Lung (tissue), 11 donors: ENCODE measurements at regions not wholly inside any gene's neighbourhood (a gene's known extent, or its start where the extent isn't known, plus 50 kb on each side); places are given as distances from the start of the nearest gene placed in this dataset.

Experiments
- ATAC-seq: fragments of 200-7000 bp; cut with Tn5 transposase; one replicate; pipeline ENCODE4 v1.9.1; 2020; ENCODE audit warnings: moderate number of reproducible peaks; ENCODE audit not compliant: insufficient read depth, low FRiP score
- DNase-seq, 3 donors: peaks; one replicate each; pipeline ENCODE4 v3.0.0-alpha.2; 2013 to 2017
- H3K27ac ChIP-seq, 2 donors: one replicate each; pipeline ENCODE4 v1.5.1; 2013; ENCODE audit warnings: mild to moderate bottlenecking in 2 of 2, moderate library complexity in 2 of 2, control low read depth in 1 of 2, inconsistent platforms in 1 of 2, low read depth in 1 of 2, low read length in 1 of 2
- H3K27me3 ChIP-seq, 3 donors: one replicate each; pipeline ENCODE4 v1.5.1; 2013; ENCODE audit warnings: low read length in 2 of 3; ENCODE audit not compliant: control insufficient read depth in 3 of 3, insufficient read depth in 3 of 3
- H3K36me3 ChIP-seq, 4 donors: one replicate each; pipeline ENCODE4 v1.5.1; 2013; ENCODE audit warnings: low read length in 4 of 4, mild to moderate bottlenecking in 1 of 4, moderate library complexity in 1 of 4; ENCODE audit not compliant: control insufficient read depth in 4 of 4, insufficient read depth in 4 of 4
- H3K4me1 ChIP-seq, 5 donors: one replicate each; pipeline ENCODE4 v1.5.1; 2013; ENCODE audit warnings: low read length in 5 of 5, mild to moderate bottlenecking in 2 of 5, moderate library complexity in 1 of 5; ENCODE audit not compliant: control insufficient read depth in 5 of 5, insufficient read depth in 5 of 5
- H3K4me3 ChIP-seq: one replicate; pipeline ENCODE4 v1.5.1; 2013; ENCODE audit warnings: mild to moderate bottlenecking, control low read depth, moderate library complexity
- H3K9ac ChIP-seq, 2 donors: one replicate each; pipeline ENCODE4 v1.5.1; 2013; ENCODE audit warnings: low read length in 2 of 2, control low read depth in 1 of 2; ENCODE audit not compliant: insufficient read depth in 1 of 2
- H3K9me3 ChIP-seq, 4 donors: one replicate each; pipeline ENCODE4 v1.5.1; 2013; ENCODE audit warnings: low read length in 3 of 4, mild to moderate bottlenecking in 1 of 4, moderate library complexity in 1 of 4; ENCODE audit not compliant: control insufficient read depth in 4 of 4, insufficient read depth in 3 of 4
- WGBS, 2 donors: extraction: QIAGEN DNeasy Blood & Tissue Kit; methylation state at CpG; one replicate each; pipeline ENCODE4 v1.1.7; 2013; 5-methylcytosine and 5-hydroxymethylcytosine counted together
- TF ChIP-seq, protein P1 (sequence below): IDR thresholded peaks from 2 replicates; pipeline ENCODE4 v1.5.1; 2012; ENCODE audit warnings: mild to moderate bottlenecking; ENCODE audit errors: control extremely low read depth, extremely low read depth
- donor health status: control.
- donor health status: control.
- donor health status: Bipolar disorder and iron deficiency.
- donor health status: healthy.
- donor health status: DM: yes; HTN: yes; CAD: no.

DNA sequence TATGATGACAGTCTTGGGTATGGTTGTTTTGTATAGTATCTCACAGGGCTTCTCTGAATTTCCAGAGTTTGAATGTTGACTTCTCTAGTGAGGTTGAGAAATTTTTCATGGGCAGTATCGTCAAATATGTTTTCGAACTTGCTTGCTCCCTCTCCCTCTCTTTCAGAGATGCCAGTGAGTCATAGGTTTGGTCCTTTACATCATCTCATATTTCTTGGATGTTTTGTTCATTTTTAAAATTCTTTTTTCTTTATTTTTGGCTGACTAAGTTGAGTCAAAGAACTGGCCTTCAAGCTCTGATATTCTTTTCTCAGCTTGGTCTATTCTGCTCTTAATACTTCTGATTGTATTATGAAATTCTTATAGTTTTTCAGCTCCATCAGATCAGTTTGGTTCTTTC lies 282.3 kb upstream of the NECTIN3 start:
- ATAC-seq, result no peak
- TF ChIP-seq, protein P1, sequence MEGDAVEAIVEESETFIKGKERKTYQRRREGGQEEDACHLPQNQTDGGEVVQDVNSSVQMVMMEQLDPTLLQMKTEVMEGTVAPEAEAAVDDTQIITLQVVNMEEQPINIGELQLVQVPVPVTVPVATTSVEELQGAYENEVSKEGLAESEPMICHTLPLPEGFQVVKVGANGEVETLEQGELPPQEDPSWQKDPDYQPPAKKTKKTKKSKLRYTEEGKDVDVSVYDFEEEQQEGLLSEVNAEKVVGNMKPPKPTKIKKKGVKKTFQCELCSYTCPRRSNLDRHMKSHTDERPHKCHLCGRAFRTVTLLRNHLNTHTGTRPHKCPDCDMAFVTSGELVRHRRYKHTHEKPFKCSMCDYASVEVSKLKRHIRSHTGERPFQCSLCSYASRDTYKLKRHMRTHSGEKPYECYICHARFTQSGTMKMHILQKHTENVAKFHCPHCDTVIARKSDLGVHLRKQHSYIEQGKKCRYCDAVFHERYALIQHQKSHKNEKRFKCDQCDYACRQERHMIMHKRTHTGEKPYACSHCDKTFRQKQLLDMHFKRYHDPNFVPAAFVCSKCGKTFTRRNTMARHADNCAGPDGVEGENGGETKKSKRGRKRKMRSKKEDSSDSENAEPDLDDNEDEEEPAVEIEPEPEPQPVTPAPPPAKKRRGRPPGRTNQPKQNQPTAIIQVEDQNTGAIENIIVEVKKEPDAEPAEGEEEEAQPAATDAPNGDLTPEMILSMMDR, result no peak
- Histone ChIP-seq H3K36me3 (no peaks in the 10 kb centered on the region), H3K9me3 (no peaks in the 10 kb centered on the region), H3K4me1 (no peaks in the 10 kb centered on the region), H3K27ac (no peak overlapping the region), H3K27me3 (no peaks in the 10 kb centered on the region), H3K4me3 (no peak overlapping the region), H3K9ac (no peak overlapping the region)
- no peak for DNase-seq
- WGBS, 2 donors, result 87 to 92% methylated on average over 2 of the region's 2 CpGs

DNA sequence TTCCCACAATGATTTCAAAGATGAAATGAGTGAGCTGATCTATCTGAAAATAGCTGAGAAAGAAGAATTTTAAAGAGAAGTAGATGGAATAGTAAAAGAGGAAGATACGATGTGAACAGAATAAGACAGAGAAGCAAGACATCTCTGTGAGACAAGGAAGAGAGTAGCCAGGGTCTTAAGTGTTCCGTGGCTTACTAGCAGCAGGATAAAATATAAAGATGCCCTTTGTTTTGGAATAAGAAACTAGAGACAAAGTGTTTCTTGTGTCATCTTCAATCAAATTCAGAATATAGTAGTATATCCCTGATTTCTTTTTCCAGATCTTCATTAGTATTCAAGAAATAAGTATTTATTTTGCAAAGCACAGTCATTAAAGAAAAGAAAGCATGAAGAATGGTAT lies 281.0 kb upstream of the NECTIN3 start:
- Histone ChIP-seq H3K9ac (no peak overlapping the region), H3K4me1 (no peaks in the 10 kb centered on the region), H3K9me3 (no peaks in the 10 kb centered on the region), H3K4me3 (no peak overlapping the region), H3K27me3 (no peaks in the 10 kb centered on the region), H3K36me3 (no peaks in the 10 kb centered on the region), H3K27ac (no peak overlapping the region)
- TF ChIP-seq, protein P1, result no peak
- 82 to 89% methylated on average over 2 of the region's 2 CpGs for WGBS, 2 donors
- DNase-seq (no peak), ATAC-seq (no peak)

DNA sequence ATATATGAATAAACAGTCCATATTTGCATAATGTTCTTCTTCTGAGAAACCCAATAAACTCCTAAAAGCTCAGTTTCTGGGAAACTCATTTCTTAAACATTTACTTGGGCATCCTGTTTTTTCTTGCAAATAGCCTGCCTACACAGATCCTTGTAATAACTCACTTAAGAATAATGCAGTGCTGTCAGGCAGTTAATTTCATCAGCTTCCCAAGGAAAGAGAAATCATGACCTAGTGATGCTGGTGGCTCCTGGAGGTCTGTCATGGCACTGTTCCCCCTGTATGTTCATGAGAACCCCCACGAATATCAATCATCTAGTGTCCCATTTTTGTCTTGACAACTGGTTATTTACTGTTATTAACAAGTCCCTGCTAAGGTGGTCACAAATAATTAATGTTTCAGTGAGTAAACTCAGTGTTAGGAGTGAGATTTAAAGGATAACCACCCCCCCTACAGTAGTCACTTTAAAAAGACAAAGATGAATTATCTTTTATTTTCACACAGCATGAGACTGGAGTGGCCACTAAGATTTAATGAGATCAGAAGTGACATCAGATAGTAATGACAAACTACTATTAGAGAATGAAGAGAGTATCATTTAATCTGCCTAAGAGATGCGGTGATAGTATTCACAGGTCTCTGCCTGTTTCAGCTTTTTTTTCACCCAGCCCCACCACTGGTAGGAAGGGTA lies 279.5 kb upstream of the NECTIN3 start:
- Histone ChIP-seq H3K4me1 (no peaks in the 10 kb centered on the region), H3K9me3 (no peaks in the 10 kb centered on the region), H3K27me3 (no peaks in the 10 kb centered on the region), H3K9ac (no peak overlapping the region), H3K27ac (no peak overlapping the region), H3K4me3 (no peak overlapping the region), H3K36me3 (no peaks in the 10 kb centered on the region)
- DNase-seq (no peak), ATAC-seq (no peak)
- WGBS, 2 donors, result 76 to 78% methylated on average over 2 of the region's 2 CpGs
- TF ChIP-seq, protein P1, result no peak

DNA sequence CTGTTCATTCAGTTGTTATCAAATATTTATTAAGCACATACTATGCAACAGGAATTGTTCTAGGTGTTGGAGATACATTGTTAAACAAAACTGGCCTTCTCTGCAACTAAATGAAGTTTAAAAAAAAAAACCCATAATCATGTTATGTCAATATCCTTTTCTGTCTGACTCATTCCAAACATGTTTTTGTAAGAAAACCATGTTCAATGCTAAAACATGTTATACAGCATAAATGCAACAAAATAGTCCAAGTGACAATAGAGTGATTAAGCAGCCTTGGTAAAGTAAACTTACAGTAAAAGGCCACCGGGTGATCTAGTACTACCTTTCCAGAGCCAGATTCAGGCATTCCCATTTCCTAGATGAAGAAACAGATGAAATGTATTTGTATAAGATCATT lies 278.0 kb upstream of the NECTIN3 start:
- no peaks in the 10 kb centered on the region for H3K36me3 ChIP-seq
- H3K4me1 ChIP-seq, result peaks cover 0 to 2% (median 0%) of the 10 kb centered on the region in 5 donors
- H3K9ac ChIP-seq, result no peak overlapping the region
- H3K4me3 ChIP-seq, result no peak overlapping the region
- H3K9me3 ChIP-seq, result no peaks in the 10 kb centered on the region
- TF ChIP-seq, protein P1, result no peak
- ATAC-seq, result no peak
- H3K27ac ChIP-seq, result no peak overlapping the region
- WGBS, 2 donors, result 83 to 93% methylated on average over 1 of the region's 1 CpG
- DNase-seq, result no peak
- no peaks in the 10 kb centered on the region for H3K27me3 ChIP-seq
